ENCODE measurements at regions not wholly inside any gene's neighbourhood (a gene's known extent, or its start where the extent isn't known, plus 50 kb on each side); places are given as distances from the start of the nearest gene placed in this dataset.

- Mint-ChIP-seq H3K4me1 (no peaks in the 10 kb centered on the region), H3K27ac (no peak overlapping the region), H3K27me3 (no peaks in the 10 kb centered on the region), H3K36me3 (no peaks in the 10 kb centered on the region), H3K9me3 (peaks cover 4 to 21% (median 10%) of the 10 kb centered on the region in 5 donors), H3K4me3 (no peak overlapping the region)
- no peaks in the 10 kb centered on the region for H3K36me3 ChIP-seq (ENCODE audit: insufficient read depth, low read length)
- H3K4me1 ChIP-seq (ENCODE audit: insufficient read depth, low read length), result no peaks in the 10 kb centered on the region
- ChIA-PET POLR2A (no interaction called here), CTCF (no interaction called here)
- DNase-seq, result no peak
- no peak overlapping the region for H3K4me3 ChIP-seq (ENCODE audit: low read length)
- H3K9me3 ChIP-seq (ENCODE audit: low read length), result no peaks in the 10 kb centered on the region
- H3K27me3 ChIP-seq (ENCODE audit: insufficient read depth, low read length, poor library complexity, severe bottlenecking), result no peaks in the 10 kb centered on the region
- H3K27ac ChIP-seq (ENCODE audit: low read depth, low read length), result no peak overlapping the region
These were observed 138.3 kb downstream of the NOL4 start for GRCh38 chr18:34086370-34086769.

GRCh38 chr18:34085140-34085739 lies 139.5 kb downstream of the NOL4 start:
- H3K9me3 ChIP-seq (ENCODE audit: low read length), result no peaks in the 10 kb centered on the region
- no peak for DNase-seq
- ChIA-PET CTCF (no interaction called here), POLR2A (no interaction called here)
- no peak overlapping the region for H3K27ac Mint-ChIP-seq
- H3K4me3 Mint-ChIP-seq, result no peak overlapping the region
- H3K4me1 ChIP-seq (ENCODE audit: insufficient read depth, low read length), result no peaks in the 10 kb centered on the region
- no peak overlapping the region for H3K27ac ChIP-seq (ENCODE audit: low read depth, low read length)
- no peaks in the 10 kb centered on the region for H3K27me3 ChIP-seq (ENCODE audit: insufficient read depth, low read length, poor library complexity, severe bottlenecking)
- no peaks in the 10 kb centered on the region for H3K36me3 ChIP-seq (ENCODE audit: insufficient read depth, low read length)
- H3K36me3 Mint-ChIP-seq, result no peaks in the 10 kb centered on the region
- H3K27me3 Mint-ChIP-seq, result no peaks in the 10 kb centered on the region
- peaks cover 0 to 18% (median 7%) of the 10 kb centered on the region in 5 donors for H3K9me3 Mint-ChIP-seq
- no peaks in the 10 kb centered on the region for H3K4me1 Mint-ChIP-seq
- H3K4me3 ChIP-seq (ENCODE audit: low read length), result no peak overlapping the region

- no peaks in the 10 kb centered on the region for H3K4me1 Mint-ChIP-seq
- H3K4me3 Mint-ChIP-seq, result no peak overlapping the region
- DNase-seq, result no peak
- ChIA-PET POLR2A (no interaction called here), CTCF (no interaction called here)
- Histone ChIP-seq H3K4me3 (ENCODE audit: low read length) (no peak overlapping the region), H3K9me3 (ENCODE audit: low read length) (no peaks in the 10 kb centered on the region), H3K36me3 (ENCODE audit: insufficient read depth, low read length) (no peaks in the 10 kb centered on the region), H3K27me3 (ENCODE audit: insufficient read depth, low read length, poor library complexity, severe bottlenecking) (no peaks in the 10 kb centered on the region), H3K27ac (ENCODE audit: low read depth, low read length) (no peak overlapping the region), H3K4me1 (ENCODE audit: insufficient read depth, low read length) (no peaks in the 10 kb centered on the region)
- no peaks in the 10 kb centered on the region for H3K27me3 Mint-ChIP-seq
- peaks cover 0 to 18% (median 3%) of the 10 kb centered on the region in 5 donors for H3K9me3 Mint-ChIP-seq
- H3K27ac Mint-ChIP-seq, result no peak overlapping the region
- no peaks in the 10 kb centered on the region for H3K36me3 Mint-ChIP-seq
These were observed 140.1 kb downstream of the NOL4 start for GRCh38 chr18:34084635-34085034.

DNA sequence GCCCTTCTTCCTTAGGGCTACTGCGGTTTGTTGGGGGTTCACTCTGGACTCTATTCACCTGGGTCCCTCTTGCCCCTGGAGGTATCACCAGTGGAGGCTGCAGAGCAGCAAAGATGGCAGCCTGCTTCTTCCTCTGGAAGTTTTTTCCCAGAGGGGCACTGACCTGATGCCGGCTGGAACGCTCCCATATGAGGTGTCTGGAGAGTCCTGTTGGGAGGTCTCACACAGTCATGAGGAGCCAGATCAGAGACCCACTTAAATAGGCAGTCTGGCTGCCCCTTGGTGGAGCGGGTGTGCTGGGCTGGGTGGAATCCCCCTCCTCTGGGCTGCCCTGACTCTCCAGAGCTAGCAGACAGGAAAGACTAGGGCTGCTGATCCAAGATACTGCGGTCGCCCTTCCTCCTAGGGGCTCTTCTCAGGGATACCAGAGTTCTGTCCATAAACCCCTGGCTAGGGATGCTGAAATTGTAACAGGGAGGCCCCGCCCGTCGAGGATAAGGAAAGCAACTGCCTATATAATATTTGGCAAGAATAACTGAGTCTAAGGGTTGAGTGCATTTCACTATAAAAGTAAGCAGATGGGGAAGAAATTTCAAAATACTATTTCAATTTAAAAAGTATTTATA lies 140.7 kb downstream of the NOL4 start:
- no peak for DNase-seq
- Histone ChIP-seq H3K4me3 (ENCODE audit: low read length) (no peak overlapping the region), H3K9me3 (ENCODE audit: low read length) (no peaks in the 10 kb centered on the region), H3K4me1 (ENCODE audit: insufficient read depth, low read length) (no peaks in the 10 kb centered on the region), H3K36me3 (ENCODE audit: insufficient read depth, low read length) (no peaks in the 10 kb centered on the region), H3K27ac (ENCODE audit: low read depth, low read length) (no peak overlapping the region), H3K27me3 (ENCODE audit: insufficient read depth, low read length, poor library complexity, severe bottlenecking) (no peaks in the 10 kb centered on the region)
- Mint-ChIP-seq H3K4me3 (no peak overlapping the region), H3K4me1 (no peaks in the 10 kb centered on the region), H3K27ac (no peak overlapping the region), H3K36me3 (no peaks in the 10 kb centered on the region), H3K27me3 (no peaks in the 10 kb centered on the region), H3K9me3 (peaks cover 0 to 14% (median 3%) of the 10 kb centered on the region in 5 donors)
- POLR2A ChIA-PET, result no interaction called here
- CTCF ChIA-PET, result no interaction called here

DNA sequence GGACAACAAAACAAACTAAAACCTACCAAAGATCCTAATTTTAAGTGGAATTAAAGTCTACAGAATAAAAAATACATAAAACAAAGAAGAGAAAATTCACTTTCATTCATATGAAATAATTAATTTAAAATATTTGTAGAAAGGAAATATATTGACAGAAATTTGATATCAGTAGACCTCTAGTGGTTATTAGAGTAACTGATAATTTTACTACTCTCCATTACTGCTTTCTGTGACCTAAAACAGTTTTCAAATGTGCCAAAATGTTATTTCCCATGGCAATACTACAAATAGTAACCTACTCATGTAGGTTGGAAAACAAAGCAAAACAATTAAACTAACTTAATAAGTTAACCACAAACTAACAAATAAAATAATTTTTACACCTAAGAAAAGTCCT lies 147.1 kb downstream of the NOL4 start:
- H3K36me3 Mint-ChIP-seq, result no peaks in the 10 kb centered on the region
- Histone ChIP-seq H3K4me1 (ENCODE audit: insufficient read depth, low read length) (no peaks in the 10 kb centered on the region), H3K9me3 (ENCODE audit: low read length) (no peaks in the 10 kb centered on the region), H3K36me3 (ENCODE audit: insufficient read depth, low read length) (no peaks in the 10 kb centered on the region), H3K4me3 (ENCODE audit: low read length) (no peak overlapping the region), H3K27ac (ENCODE audit: low read depth, low read length) (no peak overlapping the region), H3K27me3 (ENCODE audit: insufficient read depth, low read length, poor library complexity, severe bottlenecking) (no peaks in the 10 kb centered on the region)
- CTCF ChIA-PET, result no interaction called here
- POLR2A ChIA-PET, result no interaction called here
- no peak overlapping the region for H3K27ac Mint-ChIP-seq
- no peak overlapping the region for H3K4me3 Mint-ChIP-seq
- DNase-seq, result no peak
- peaks cover 0 to 12% (median 0%) of the 10 kb centered on the region in 5 donors for H3K9me3 Mint-ChIP-seq
- no peaks in the 10 kb centered on the region for H3K4me1 Mint-ChIP-seq
- H3K27me3 Mint-ChIP-seq, result no peaks in the 10 kb centered on the region

- Histone ChIP-seq H3K9me3 (ENCODE audit: low read length) (no peaks in the 10 kb centered on the region), H3K27me3 (ENCODE audit: insufficient read depth, low read length, poor library complexity, severe bottlenecking) (no peaks in the 10 kb centered on the region), H3K36me3 (ENCODE audit: insufficient read depth, low read length) (no peaks in the 10 kb centered on the region), H3K4me3 (ENCODE audit: low read length) (no peak overlapping the region), H3K4me1 (ENCODE audit: insufficient read depth, low read length) (no peaks in the 10 kb centered on the region), H3K27ac (ENCODE audit: low read depth, low read length) (no peak overlapping the region)
- no peak overlapping the region for H3K27ac Mint-ChIP-seq
- no peak for DNase-seq
- POLR2A ChIA-PET, result no interaction called here
- H3K4me3 Mint-ChIP-seq, result no peak overlapping the region
- no peaks in the 10 kb centered on the region for H3K36me3 Mint-ChIP-seq
- CTCF ChIA-PET, result no interaction called here
- peaks cover 0 to 12% (median 0%) of the 10 kb centered on the region in 5 donors for H3K9me3 Mint-ChIP-seq
- H3K4me1 Mint-ChIP-seq, result no peaks in the 10 kb centered on the region
- no peaks in the 10 kb centered on the region for H3K27me3 Mint-ChIP-seq
These were observed 148.5 kb downstream of the NOL4 start for GRCh38 chr18:34075963-34076860.

DNA sequence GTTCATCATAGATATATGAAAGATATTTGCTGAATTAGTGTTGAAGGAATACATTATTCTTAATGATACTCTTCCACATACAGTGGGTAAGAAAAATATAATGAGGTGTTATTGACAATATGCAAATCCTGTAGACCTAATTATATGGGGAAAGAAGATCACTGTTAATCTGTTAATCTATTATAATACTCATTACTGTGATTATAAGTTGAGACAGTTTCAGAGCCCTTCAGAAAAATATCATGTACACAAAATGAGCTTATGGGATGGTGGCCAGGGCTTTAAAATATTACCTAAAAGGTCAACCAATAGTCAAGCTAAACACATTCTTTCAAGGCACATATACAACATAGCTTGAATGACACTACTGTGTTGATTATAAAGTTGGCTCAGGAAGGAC lies 163.5 kb downstream of the NOL4 start:
- no peaks in the 10 kb centered on the region for H3K27me3 Mint-ChIP-seq
- no peak overlapping the region for H3K4me3 Mint-ChIP-seq
- Histone ChIP-seq H3K36me3 (ENCODE audit: insufficient read depth, low read length) (no peaks in the 10 kb centered on the region), H3K4me3 (ENCODE audit: low read length) (no peak overlapping the region), H3K27ac (ENCODE audit: low read depth, low read length) (no peak overlapping the region), H3K4me1 (ENCODE audit: insufficient read depth, low read length) (no peaks in the 10 kb centered on the region), H3K9me3 (ENCODE audit: low read length) (no peaks in the 10 kb centered on the region), H3K27me3 (ENCODE audit: insufficient read depth, low read length, poor library complexity, severe bottlenecking) (no peaks in the 10 kb centered on the region)
- DNase-seq, result no peak
- H3K4me1 Mint-ChIP-seq, result no peaks in the 10 kb centered on the region
- H3K36me3 Mint-ChIP-seq, result no peaks in the 10 kb centered on the region
- H3K9me3 Mint-ChIP-seq, result peaks cover 6 to 19% (median 11%) of the 10 kb centered on the region in 5 donors
- ChIA-PET POLR2A (no interaction called here), CTCF (no interaction called here)
- H3K27ac Mint-ChIP-seq, result no peak overlapping the region

- no peaks in the 10 kb centered on the region for H3K4me1 ChIP-seq (ENCODE audit: insufficient read depth, low read length)
- no peak overlapping the region for H3K4me3 Mint-ChIP-seq
- H3K36me3 Mint-ChIP-seq, result no peaks in the 10 kb centered on the region
- ChIA-PET CTCF (no interaction called here), POLR2A (no interaction called here)
- H3K36me3 ChIP-seq (ENCODE audit: insufficient read depth, low read length), result no peaks in the 10 kb centered on the region
- peaks cover 6 to 49% (median 13%) of the 10 kb centered on the region in 5 donors for H3K9me3 Mint-ChIP-seq
- H3K27me3 Mint-ChIP-seq, result no peaks in the 10 kb centered on the region
- no peaks in the 10 kb centered on the region for H3K4me1 Mint-ChIP-seq
- H3K4me3 ChIP-seq (ENCODE audit: low read length), result no peak overlapping the region
- H3K27ac ChIP-seq (ENCODE audit: low read depth, low read length), result no peak overlapping the region
- no peaks in the 10 kb centered on the region for H3K27me3 ChIP-seq (ENCODE audit: insufficient read depth, low read length, poor library complexity, severe bottlenecking)
- H3K27ac Mint-ChIP-seq, result no peak overlapping the region
- DNase-seq, result no peak
- H3K9me3 ChIP-seq (ENCODE audit: low read length), result no peaks in the 10 kb centered on the region
These were observed 169.5 kb downstream of the NOL4 start for GRCh38 chr18:34055227-34055626.
